Right atrium auricular region (tissue), 2 donors: ENCODE measurements at regions not wholly inside any gene's neighbourhood (a gene's known extent, or its start where the extent isn't known, plus 50 kb on each side); places are given as distances from the start of the nearest gene placed in this dataset.

Experiments used
- DNase-seq: peaks from one replicate; pipeline ENCODE4 v3.0.0-alpha.2; 2019; ENCODE audit warnings: low spot score
- H3K27ac ChIP-seq, 2 donors: fragments of 200-600 bp; sonication (generic); 1 replicate in 1 of 2; 2 replicates in 1 of 2; pipeline ENCODE4 v1.5.1; 2016 to 2019
- H3K27me3 ChIP-seq, 2 donors: fragments of 200-600 bp; sonication (generic); one replicate each; pipeline versions ENCODE4 v1.5.1 to v1.6.0; 2017 to 2019
- H3K36me3 ChIP-seq: fragments of 200-600 bp; sonication (generic); one replicate; pipeline ENCODE4 v1.5.1; 2016
- H3K4me1 ChIP-seq, 2 donors: fragments of 200-600 bp; sonication (generic); one replicate each; pipeline versions ENCODE4 v1.5.1 to v1.6.0; 2017 to 2019
- H3K4me3 ChIP-seq, 2 donors: fragments of 200-600 bp; sonication (generic); 1 replicate in 1 of 2; 2 replicates in 1 of 2; pipeline ENCODE4 v1.5.1; 2017 to 2019; ENCODE audit warnings: mild to moderate bottlenecking in 1 of 2, moderate library complexity in 1 of 2
- H3K9me3 ChIP-seq, 2 donors: fragments of 200-600 bp; sonication (generic); one replicate each; pipeline ENCODE4 v1.5.1; 2019
- TF ChIP-seq, protein P1 (sequence below), 2 donors: fragments of 200-600 bp; sonication (generic); IDR thresholded peaks; one replicate each; pipeline ENCODE4 v1.5.1; 2019; ENCODE audit warnings: antibody characterized with exemption in 2 of 2

GRCh38 chr10:112091703-112092102 lies 91.9 kb downstream of the GPAM start:
- Histone ChIP-seq H3K36me3 (no peaks in the 10 kb centered on the region), H3K27me3 (no peaks in the 10 kb centered on the region), H3K27ac (no peak overlapping the region), H3K4me1 (no peaks in the 10 kb centered on the region), H3K9me3 (no peaks in the 10 kb centered on the region), H3K4me3 (no peak overlapping the region)
- TF ChIP-seq, protein P1, sequence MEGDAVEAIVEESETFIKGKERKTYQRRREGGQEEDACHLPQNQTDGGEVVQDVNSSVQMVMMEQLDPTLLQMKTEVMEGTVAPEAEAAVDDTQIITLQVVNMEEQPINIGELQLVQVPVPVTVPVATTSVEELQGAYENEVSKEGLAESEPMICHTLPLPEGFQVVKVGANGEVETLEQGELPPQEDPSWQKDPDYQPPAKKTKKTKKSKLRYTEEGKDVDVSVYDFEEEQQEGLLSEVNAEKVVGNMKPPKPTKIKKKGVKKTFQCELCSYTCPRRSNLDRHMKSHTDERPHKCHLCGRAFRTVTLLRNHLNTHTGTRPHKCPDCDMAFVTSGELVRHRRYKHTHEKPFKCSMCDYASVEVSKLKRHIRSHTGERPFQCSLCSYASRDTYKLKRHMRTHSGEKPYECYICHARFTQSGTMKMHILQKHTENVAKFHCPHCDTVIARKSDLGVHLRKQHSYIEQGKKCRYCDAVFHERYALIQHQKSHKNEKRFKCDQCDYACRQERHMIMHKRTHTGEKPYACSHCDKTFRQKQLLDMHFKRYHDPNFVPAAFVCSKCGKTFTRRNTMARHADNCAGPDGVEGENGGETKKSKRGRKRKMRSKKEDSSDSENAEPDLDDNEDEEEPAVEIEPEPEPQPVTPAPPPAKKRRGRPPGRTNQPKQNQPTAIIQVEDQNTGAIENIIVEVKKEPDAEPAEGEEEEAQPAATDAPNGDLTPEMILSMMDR (IDR thresholded peaks at IDR 0.05) = no peak
- DNase-seq = no peak

DNA sequence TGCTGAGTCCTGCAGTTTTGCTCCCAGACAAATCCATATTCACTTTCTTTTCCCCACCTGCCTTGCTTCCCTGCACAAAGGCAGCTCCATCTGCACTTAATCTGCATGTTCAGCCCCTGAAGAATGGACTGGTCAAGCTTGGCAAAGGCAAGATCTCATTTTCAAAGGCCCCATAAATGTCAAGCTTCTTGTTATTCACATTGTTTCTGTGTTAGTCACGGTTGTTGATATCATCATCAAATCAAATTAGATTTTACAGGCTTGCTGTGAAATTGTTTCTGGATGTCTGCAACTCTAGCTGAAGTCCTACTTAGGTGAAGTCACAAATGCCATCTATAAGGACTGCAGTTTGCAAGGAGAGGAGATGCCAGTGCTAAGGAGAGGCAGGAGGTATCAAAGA lies 91.0 kb downstream of the GPAM start:
- no peaks in the 10 kb centered on the region for H3K4me1 ChIP-seq
- TF ChIP-seq, protein P1 (IDR thresholded peaks at IDR 0.05) = no peak
- DNase-seq = no peak
- no peak overlapping the region for H3K27ac ChIP-seq
- H3K9me3 ChIP-seq = peaks cover 0 to 4% of the 10 kb centered on the region in 2 donors
- no peaks in the 10 kb centered on the region for H3K36me3 ChIP-seq
- H3K4me3 ChIP-seq = no peak overlapping the region
- no peaks in the 10 kb centered on the region for H3K27me3 ChIP-seq

- Histone ChIP-seq H3K4me1 (no peaks in the 10 kb centered on the region), H3K27ac (no peak overlapping the region), H3K9me3 (peaks cover 0 to 5% of the 10 kb centered on the region in 2 donors), H3K36me3 (no peaks in the 10 kb centered on the region), H3K4me3 (no peak overlapping the region), H3K27me3 (no peaks in the 10 kb centered on the region)
- DNase-seq = no peak
- TF ChIP-seq, protein P1 (IDR thresholded peaks at IDR 0.05) = no peak
Measured at GRCh38 chr10:112094984-112095383, 88.6 kb downstream of the GPAM start.

GRCh38 chr10:112095731-112096130 lies 87.8 kb downstream of the GPAM start:
- peaks cover 0 to 5% of the 10 kb centered on the region in 2 donors for H3K9me3 ChIP-seq
- H3K4me1 ChIP-seq = no peaks in the 10 kb centered on the region
- no peak overlapping the region for H3K27ac ChIP-seq
- no peak for DNase-seq
- H3K4me3 ChIP-seq = no peak overlapping the region
- no peaks in the 10 kb centered on the region for H3K27me3 ChIP-seq
- TF ChIP-seq, protein P1 (IDR thresholded peaks at IDR 0.05) = no peak
- H3K36me3 ChIP-seq = no peaks in the 10 kb centered on the region

DNA sequence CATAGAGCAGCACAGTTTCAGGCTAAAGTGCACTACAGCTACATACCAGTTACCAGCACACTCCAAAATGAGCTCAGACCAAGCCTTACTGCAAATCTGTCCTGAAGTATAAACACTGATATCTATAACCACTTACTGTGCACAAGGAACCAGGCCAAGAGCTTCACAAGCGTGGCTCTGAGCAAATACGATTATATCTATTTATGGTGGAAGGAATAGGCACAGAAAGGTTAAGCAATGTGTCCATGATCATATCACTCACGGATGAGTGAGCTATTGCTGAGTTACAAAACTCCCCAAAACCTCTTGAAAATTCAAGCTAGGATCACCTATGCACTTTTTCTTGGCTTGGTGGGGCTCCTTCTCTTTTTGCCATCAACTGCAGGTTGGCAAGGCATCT lies 84.9 kb downstream of the GPAM start:
- Histone ChIP-seq H3K27me3 (no peaks in the 10 kb centered on the region), H3K4me3 (no peak overlapping the region), H3K36me3 (no peaks in the 10 kb centered on the region), H3K27ac (no peak overlapping the region), H3K4me1 (no peaks in the 10 kb centered on the region), H3K9me3 (peaks cover 0 to 5% of the 10 kb centered on the region in 2 donors)
- no peak for DNase-seq
- TF ChIP-seq, protein P1 (IDR thresholded peaks at IDR 0.05) = no peak
